Psoas muscle (tissue), 7 donors: ENCODE measurements at regions not wholly inside any gene's neighbourhood (a gene's known extent, or its start where the extent isn't known, plus 50 kb on each side); places are given as distances from the start of the nearest gene placed in this dataset.
A peak's percentile ranks its signal among the peaks of the same experiment; 100 is the strongest.
"Not testable (repeated sequence)": the region's sequence is repeated elsewhere in the genome, so short reads cannot be mapped to it uniquely, and the experiment has no call there.

Experiments
- ATAC-seq, 4 donors: fragments of 200-7000 bp; cut with Tn5 transposase; one replicate each; pipeline ENCODE4 v1.9.1; 2020; ENCODE audit warnings: moderate library complexity in 3 of 4, mild to moderate bottlenecking in 2 of 4
- DNase-seq, 2 donors: peaks; one replicate each; pipeline ENCODE4 v3.0.0-alpha.2; 2020
- H3K27ac ChIP-seq: fragments of 200-600 bp; one replicate; pipeline ENCODE4 v1.8.0; 2022
- H3K27me3 ChIP-seq, 3 donors: fragments of 200-600 bp in 1 of 3; one replicate each; pipeline versions ENCODE4 v1.6.1 to v1.8.0; 2013 to 2022; ENCODE audit warnings: low read length in 2 of 3, mild to moderate bottlenecking in 2 of 3, moderate library complexity in 1 of 3; ENCODE audit not compliant: insufficient read depth in 3 of 3
- H3K36me3 ChIP-seq, 2 donors: fragments of 200-600 bp in 1 of 2; one replicate each; pipeline versions ENCODE4 v1.6.1 to v1.8.0; 2013 to 2022; ENCODE audit warnings: low read depth in 1 of 2, mild to moderate bottlenecking in 1 of 2, moderate library complexity in 1 of 2; ENCODE audit not compliant: insufficient read depth in 1 of 2
- H3K4me1 ChIP-seq: fragments of 200-600 bp; one replicate; pipeline ENCODE4 v1.8.0; 2022
- H3K4me3 ChIP-seq: fragments of 200-600 bp; one replicate; pipeline ENCODE4 v1.8.0; 2022; ENCODE audit warnings: mild to moderate bottlenecking
- H3K9me3 ChIP-seq: fragments of 200-600 bp; one replicate; pipeline ENCODE4 v1.8.0; 2022
- CTCF ChIP-seq: fragments of 200-600 bp; IDR thresholded peaks from one replicate; pipeline ENCODE4 v1.8.0; 2022; ENCODE audit warnings: antibody characterized with exemption
- WGBS, 3 donors: extraction: QIAGEN DNeasy Blood & Tissue Kit; methylation state at CpG; one replicate each; pipeline versions ENCODE4 v1.1.6 to v1.1.7; 2013; 5-methylcytosine and 5-hydroxymethylcytosine counted together
- intact Hi-C, 2 donors: fragments of 100-400 bp; cut with DNase I; formaldehyde crosslinking; loops; one replicate each; pipeline versions ENCODE4 v1.11.0 to v1.14.2; 2022
- donor health status: healthy with polysubstance abuse.
- donor health status: DM: no; HTN: no; CAD: no; lungs with moderate emphysema.
- donor health status: Bipolar disorder and iron deficiency.
- donor health status: healthy.
- donor health status: DM: yes; HTN: yes; CAD: no.
- donor health status: DM: no; HTN: no; CAD: no.
- donor health status: DM: yes; HTN: yes; CAD: no.

DNA sequence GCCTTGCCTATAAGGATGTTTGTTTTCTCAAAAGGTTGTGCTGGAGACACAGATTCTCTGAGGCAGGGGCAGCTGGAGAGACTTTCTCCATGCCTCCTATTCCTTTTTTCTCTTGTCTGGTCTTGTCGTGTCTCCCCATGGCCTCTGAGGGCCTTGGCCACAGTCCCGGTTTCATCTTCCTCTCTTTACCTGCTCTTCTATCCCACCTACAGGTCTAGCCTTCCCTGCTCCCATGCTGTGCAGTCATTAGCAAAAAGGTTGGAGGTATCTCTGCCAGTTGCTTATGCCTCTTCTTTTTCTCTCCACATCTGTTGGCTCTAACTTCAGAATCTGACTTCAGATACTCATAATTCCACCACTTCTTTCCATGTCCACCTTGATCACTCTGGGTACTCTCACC is 191.1 kb downstream of the IL20RB start:
- ATAC-seq (no peak), DNase-seq (no peak)
- Histone ChIP-seq H3K9me3 (no peaks in the 10 kb centered on the region), H3K4me3 (no peak overlapping the region), H3K27ac (no peak overlapping the region), H3K4me1 (no peaks in the 10 kb centered on the region), H3K27me3 (no peaks in the 10 kb centered on the region), H3K36me3 (no peaks in the 10 kb centered on the region)
- 15 to 36% (median 19%) methylated on average over 2 of the region's 2 CpGs for WGBS, 3 donors
- TF ChIP-seq CTCF: no peak
- intact Hi-C loops: no loop called here

DNA sequence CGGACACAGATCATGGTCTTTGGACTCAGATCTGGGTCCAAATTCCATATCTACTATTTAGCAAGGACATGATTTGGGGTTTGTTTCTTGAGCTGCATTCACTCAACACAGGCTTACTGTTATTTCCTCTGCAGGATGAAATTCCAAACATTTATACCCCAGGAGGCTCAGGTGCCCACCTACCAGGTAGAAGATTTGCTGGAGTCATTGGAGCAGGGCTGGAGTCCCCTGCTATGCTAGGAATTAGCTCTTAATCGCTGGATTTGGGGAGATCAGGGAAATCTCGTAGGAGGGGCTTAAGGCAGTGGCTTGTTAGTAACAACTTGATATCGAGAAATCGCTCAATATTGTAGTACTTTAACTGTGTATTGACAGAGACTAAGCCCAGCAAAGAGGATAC is 193.0 kb downstream of the IL20RB start:
- Histone ChIP-seq H3K9me3 (no peaks in the 10 kb centered on the region), H3K4me3 (no peak overlapping the region), H3K27ac (no peak overlapping the region), H3K27me3 (no peaks in the 10 kb centered on the region), H3K4me1 (no peaks in the 10 kb centered on the region), H3K36me3 (no peaks in the 10 kb centered on the region)
- intact Hi-C loops: no loop called here
- 69 to 81% (median 71%) methylated on average over 5 of the region's 5 CpGs for WGBS, 3 donors
- TF ChIP-seq CTCF: no peak
- ATAC-seq: no peak
- DNase-seq: no peak

- H3K27me3 ChIP-seq, H3K4me3 ChIP-seq, intact Hi-C loops, H3K27ac ChIP-seq, H3K36me3 ChIP-seq, ATAC-seq, H3K9me3 ChIP-seq, H3K4me1 ChIP-seq, DNase-seq: not testable (repeated sequence)
- WGBS, 3 donors: 82 to 88% (median 83%) methylated on average over 5 of the region's 5 CpGs
Observed at GRCh38 chr3:137153046-137153445, 195.3 kb downstream of the IL20RB start.

DNA sequence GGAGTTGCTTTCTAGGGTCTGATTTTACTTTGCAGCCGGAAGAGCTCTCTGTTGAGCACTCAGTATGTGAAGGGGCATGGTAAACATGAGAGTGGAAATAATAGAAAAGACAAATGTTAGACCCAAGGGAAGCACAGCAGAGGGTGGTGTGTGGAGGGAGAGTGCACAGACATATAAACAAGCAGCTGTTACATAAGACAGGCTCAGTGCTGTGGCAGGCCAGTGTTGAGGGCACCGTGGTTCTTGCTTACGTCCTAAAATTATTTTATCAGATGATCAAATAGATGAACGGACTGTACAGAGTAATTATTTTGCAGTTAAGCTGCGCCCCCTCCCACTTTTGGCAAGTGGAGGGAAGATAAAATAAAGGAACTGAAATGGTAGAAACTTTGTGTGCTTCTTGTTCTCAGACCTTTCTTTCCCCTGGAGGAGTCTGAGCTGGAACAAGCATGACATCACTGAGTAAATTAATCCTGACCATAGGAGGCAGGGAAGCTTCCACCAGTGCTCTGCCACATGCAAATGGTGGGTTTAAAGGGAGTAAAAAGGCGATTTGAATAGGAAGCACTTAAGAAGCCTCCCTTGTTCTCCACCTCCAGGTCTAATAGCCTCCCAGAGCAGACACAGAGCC is 205.6 kb downstream of the IL20RB start:
- no peaks in the 10 kb centered on the region for H3K36me3 ChIP-seq
- ATAC-seq: peak in 3 of 4 donors; percentile 44 to 63 (median 55)
- H3K4me3 ChIP-seq: peak overlapping the region; percentile 13
- no peak for DNase-seq
- peaks cover 6% of the 10 kb centered on the region for H3K4me1 ChIP-seq
- peak overlapping the region; percentile 17 for H3K27ac ChIP-seq
- intact Hi-C loops: no loop called here
- WGBS, 3 donors: 22 to 36% (median 24%) methylated on average over 6 of the region's 6 CpGs
- H3K9me3 ChIP-seq: no peaks in the 10 kb centered on the region
- no peaks in the 10 kb centered on the region for H3K27me3 ChIP-seq
- TF ChIP-seq CTCF: no peak

GRCh38 chr3:137163958-137164357 is 206.2 kb downstream of the IL20RB start:
- Histone ChIP-seq H3K27ac (peak overlapping the region; percentile 17), H3K4me3 (peak overlapping the region; percentile 13), H3K27me3 (no peaks in the 10 kb centered on the region), H3K4me1 (peaks cover 6% of the 10 kb centered on the region), H3K9me3 (no peaks in the 10 kb centered on the region), H3K36me3 (no peaks in the 10 kb centered on the region)
- no peak for ATAC-seq
- no peak for DNase-seq
- no peak for TF ChIP-seq CTCF
- intact Hi-C loops: no loop called here
